HL-60 (cell line): ENCODE measurements at regions not wholly inside any gene's neighbourhood (a gene's known extent, or its start where the extent isn't known, plus 50 kb on each side); places are given as distances from the start of the nearest gene placed in this dataset.

Source experiments
- DNase-seq, 2 experiments: peaks; one replicate each; pipeline ENCODE4 v3.0.0-alpha.2; 2010 to 2020; ENCODE audit warnings: low read depth in 1 of 2, low spot score in 1 of 2
- H3K27ac ChIP-seq: fragments of 250-450 bp; sonication (Bioruptor Pico); replicated peaks from 2 replicates; pipeline ENCODE4 v1.5.1; 2020; ENCODE audit warnings: mild to moderate bottlenecking, moderate library complexity
- H3K27me3 ChIP-seq: fragments of 250-450 bp; sonication (Bioruptor Pico); 2 replicates; pipeline ENCODE4 v1.5.1; 2021; ENCODE audit warnings: mild to moderate bottlenecking, moderate library complexity; ENCODE audit not compliant: insufficient read depth, poor library complexity, severe bottlenecking
- H3K4me3 ChIP-seq: replicated peaks from 2 replicates; pipeline ENCODE4 v1.5.1; 2011; ENCODE audit warnings: mild to moderate bottlenecking, control low read depth, low read length; ENCODE audit not compliant: insufficient read depth
- CTCF ChIP-seq: IDR thresholded peaks from one replicate; pipeline ENCODE4 v1.5.1; 2011; ENCODE audit warnings: low read length, control low read depth, inconsistent platforms; ENCODE audit not compliant: insufficient read depth
- GABPA ChIP-seq: IDR thresholded peaks from 2 replicates; pipeline ENCODE4 v1.6.1; 2012; ENCODE audit warnings: low read depth
- POLR2AphosphoS5 ChIP-seq: IDR thresholded peaks from 2 replicates; pipeline ENCODE4 v1.6.1; 2012; ENCODE audit warnings: low read depth
- REST ChIP-seq: IDR thresholded peaks from 2 replicates; pipeline ENCODE4 v1.6.1; 2012; ENCODE audit warnings: low read depth; ENCODE audit not compliant: insufficient replicate concordance
- SPI1 ChIP-seq: IDR thresholded peaks from 2 replicates; pipeline ENCODE4 v1.6.1; 2012; ENCODE audit warnings: low read depth, mild to moderate bottlenecking, borderline replicate concordance

- no peak overlapping the region for H3K27ac ChIP-seq
- DNase-seq = no peak
- no peak for TF ChIP-seq GABPA
- TF ChIP-seq CTCF = no peak
- no peak for TF ChIP-seq POLR2AphosphoS5
- no peak for TF ChIP-seq REST
- no peak for TF ChIP-seq SPI1
- peaks cover 2% of the 10 kb centered on the region for H3K27me3 ChIP-seq
- H3K4me3 ChIP-seq = no peak overlapping the region
Observed at GRCh38 chr4:55727746-55728145, 91.6 kb upstream of the NMU start.

GRCh38 chr4:55729351-55730279, 90.0 kb upstream of the EXOC1L start:
- no peak for DNase-seq
- TF ChIP-seq SPI1 (no peak), POLR2AphosphoS5 (no peak), GABPA (no peak), REST (no peak)
- Histone ChIP-seq H3K4me3 (no peak overlapping the region), H3K27me3 (peaks cover 2% of the 10 kb centered on the region), H3K27ac (no peak overlapping the region)

GRCh38 chr4:55730280-55730931, 89.2 kb upstream of the EXOC1L start:
- Histone ChIP-seq H3K27me3 (peaks cover 2% of the 10 kb centered on the region), H3K4me3 (no peak overlapping the region), H3K27ac (no peak overlapping the region)
- no peak for DNase-seq
- TF ChIP-seq SPI1 (no peak), REST (no peak), GABPA (no peak), POLR2AphosphoS5 (no peak), CTCF (no peak)
